Stimulated activated CD4-positive, alpha-beta T cell treated with anti-CD3 and anti-CD28 coated beads, Interleukin-4, amount 100 ng/mL, for 1 hour (primary cell): ENCODE measurements at regions not wholly inside any gene's neighbourhood (a gene's known extent, or its start where the extent isn't known, plus 50 kb on each side); places are given as distances from the start of the nearest gene placed in this dataset.

Experiments used
- DNase-seq: peaks from one replicate; pipeline ENCODE4 v3.0.0-alpha.2; 2020

GRCh38 chr12:62098132-62098531 lies 162.1 kb upstream of the USP15 start:
- no peak for DNase-seq

DNA sequence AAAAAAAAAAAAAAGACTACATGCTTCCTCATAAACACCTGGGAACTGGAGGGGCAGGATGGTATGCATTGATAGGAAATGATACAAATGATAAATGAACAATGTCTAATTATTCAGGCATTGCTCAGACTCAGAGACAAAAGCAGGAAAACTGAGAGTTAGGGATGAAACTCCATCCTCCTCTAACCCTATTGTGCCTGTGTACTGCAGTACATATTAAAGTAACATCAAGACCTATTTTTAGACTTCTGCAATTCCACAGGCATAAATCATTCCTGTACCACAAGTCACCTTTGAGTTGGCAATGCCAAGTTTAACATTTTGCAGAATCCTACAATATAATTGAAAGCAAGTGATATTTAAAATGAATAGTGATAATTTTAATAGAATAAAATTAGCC lies 156.5 kb upstream of the USP15 start:
- DNase-seq = no peak

- no peak for DNase-seq
These were observed 153.5 kb upstream of the USP15 start for GRCh38 chr12:62106547-62107185.

DNA sequence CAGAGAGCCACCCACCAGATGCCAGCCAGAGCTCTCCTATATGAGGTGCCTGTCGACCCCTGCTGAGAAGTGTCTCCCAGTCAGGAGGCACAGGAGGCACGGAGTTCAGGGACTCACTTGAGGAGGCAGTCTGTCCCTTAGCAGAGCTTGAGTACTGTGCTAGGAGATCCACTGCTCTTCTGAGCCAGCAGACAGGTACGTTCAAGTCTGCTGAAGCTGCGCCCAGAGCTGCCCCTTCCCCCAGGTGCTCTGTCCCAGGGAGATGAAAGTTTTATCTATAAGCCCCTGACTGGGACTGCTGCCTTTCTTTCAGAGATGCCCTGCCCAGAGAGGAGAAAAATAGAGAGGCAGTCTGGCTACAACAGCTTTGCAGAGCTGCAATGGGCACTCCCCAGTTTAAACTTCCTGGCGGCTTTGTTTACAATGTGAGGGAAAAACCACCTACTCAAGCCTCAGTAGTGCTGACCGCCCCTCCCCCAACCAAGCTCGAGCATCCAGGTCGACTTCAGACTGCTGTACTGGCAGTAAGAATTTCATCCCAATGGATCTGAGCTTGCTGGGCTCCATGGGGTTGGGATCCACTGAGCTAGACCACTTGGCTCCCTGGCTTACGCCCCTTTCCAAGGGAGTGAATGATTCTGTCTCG lies 146.7 kb upstream of the USP15 start:
- no peak for DNase-seq

DNA sequence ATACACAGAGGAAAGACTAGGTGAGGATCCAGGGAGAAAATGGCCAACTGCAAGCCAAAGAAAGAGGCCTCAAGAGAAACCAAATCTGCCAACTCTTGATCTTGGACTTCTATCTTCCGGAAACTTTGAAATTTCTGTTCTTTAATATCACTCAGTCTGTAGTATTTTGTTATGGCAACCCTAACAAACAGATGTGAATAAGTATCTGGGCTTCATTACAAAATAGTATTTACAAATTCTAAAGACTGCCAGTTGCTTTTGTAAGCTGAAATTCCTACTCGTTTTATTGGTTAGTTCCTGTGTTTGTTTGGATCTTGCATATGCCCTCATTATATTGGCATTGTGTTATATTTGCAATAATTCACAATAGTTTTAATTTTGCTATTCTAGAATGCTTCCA lies 143.2 kb upstream of the USP15 start:
- DNase-seq = no peak

DNA sequence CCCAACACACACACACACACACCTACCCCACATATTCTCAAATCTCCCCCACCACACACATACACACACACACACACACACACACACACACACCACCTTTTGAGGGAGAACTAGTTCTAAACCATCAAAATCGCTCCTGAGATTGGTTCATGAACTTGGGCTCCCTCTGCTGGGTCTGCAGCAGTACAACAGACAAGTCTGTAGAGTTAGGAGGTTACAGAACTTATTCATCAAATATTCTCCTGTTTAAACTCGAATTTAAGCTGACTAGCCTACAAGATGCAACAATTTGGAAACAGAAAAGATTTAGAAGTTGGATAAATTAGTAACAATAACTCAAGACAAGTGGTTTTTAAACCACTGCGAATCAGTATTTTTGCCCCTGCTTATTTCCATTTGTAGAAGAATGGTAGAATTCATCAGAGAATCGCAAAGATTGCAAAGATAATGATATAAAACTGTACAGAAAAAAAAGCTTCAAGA lies 136.4 kb upstream of the USP15 start:
- peak; percentile 27 for DNase-seq

- DNase-seq = no peak
These were observed 132.7 kb upstream of the USP15 start for GRCh38 chr12:62127516-62127915.

DNA sequence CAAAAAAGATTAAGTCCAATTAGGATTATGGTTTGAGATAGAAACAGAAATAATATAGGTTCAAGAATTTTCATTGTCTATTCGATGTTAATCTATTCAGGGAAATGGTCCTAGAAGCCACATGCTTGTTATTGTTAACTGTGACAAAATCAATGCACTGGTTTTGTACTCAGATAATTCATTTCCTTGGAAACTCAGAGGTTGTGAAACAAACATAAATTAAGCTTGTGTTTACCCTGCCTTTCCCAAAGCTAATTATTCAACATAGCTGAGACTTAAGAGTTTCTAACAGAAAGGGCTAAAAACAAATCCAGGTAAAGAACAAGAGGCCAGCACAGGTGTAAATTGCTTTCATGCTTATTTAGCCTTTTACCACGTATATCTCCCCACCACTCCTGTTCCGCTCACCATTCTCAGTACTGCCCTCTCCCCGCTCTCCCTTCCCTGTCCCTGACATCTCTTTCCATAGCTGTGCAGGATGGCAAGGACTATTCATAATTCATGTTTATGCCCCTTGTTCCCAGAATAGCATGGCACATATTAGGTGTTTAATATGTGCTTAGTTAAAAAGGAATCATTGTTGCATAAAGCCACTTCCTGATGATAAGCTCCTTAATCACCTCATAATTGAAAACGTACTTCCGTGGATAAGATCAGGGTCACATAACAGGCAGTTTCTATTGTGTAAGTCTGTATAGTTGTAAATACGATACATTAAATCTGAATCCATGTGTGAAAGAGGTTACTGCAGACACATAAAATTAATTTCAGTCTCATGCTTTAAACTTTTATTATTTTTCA lies 131.8 kb upstream of the USP15 start:
- no peak for DNase-seq

DNA sequence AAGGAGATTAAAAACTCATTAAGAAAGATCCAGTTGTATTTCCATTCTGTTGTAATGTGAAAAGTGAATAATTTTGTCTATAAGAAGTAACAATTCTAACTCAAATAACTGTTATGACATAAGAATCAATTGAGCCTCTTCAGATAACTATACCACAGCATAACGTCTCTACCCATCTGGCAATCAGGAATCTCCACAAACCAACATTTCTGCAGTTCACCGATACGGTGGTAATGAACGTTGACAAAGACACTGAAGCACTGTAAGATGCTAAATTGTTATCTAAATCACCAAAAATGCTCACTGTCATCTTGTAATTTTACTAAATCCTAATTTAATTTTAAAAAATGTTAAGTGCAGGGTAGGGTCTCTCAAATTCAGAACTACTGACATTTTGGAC lies 130.9 kb upstream of the USP15 start:
- DNase-seq = no peak

DNA sequence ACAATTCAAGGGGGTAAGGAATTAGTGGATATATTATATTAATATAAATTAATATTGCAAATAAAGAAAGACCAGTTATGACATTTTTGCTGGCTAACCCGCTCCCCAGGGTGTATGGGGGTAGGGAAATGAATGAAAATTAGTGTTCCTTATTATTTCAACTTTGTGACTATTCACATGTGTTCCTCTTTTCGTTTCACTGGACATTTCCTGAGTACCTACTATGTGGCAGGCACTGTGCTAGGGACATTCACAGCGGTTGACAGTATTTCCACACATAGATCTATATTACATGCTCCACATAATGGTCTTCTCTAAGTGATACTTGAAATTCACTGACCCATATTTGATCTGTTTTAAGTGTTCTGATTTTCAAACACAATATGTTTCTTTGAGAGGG lies 129.8 kb upstream of the USP15 start:
- DNase-seq = no peak

GRCh38 chr12:62130834-62131552 lies 129.2 kb upstream of the USP15 start:
- DNase-seq = no peak

DNA sequence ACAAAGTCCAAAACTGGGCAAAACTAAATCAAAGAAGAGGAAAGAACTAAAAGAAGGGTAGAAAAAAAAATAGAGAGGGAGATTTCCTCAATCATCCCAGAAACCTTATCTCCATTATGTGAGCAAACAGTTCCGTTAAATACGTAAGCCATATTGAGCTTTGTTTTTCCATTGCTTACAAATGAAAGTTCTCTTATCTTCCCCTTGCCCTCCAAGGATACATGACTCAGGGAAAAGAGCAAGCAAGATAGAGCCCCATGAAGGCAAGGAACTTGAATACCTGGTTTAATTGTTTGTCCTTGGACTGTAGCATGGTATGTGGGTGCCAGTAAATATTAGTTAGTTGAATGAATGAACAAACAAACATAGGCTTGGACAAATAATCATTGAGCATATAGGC lies 126.8 kb upstream of the USP15 start:
- DNase-seq = no peak

DNA sequence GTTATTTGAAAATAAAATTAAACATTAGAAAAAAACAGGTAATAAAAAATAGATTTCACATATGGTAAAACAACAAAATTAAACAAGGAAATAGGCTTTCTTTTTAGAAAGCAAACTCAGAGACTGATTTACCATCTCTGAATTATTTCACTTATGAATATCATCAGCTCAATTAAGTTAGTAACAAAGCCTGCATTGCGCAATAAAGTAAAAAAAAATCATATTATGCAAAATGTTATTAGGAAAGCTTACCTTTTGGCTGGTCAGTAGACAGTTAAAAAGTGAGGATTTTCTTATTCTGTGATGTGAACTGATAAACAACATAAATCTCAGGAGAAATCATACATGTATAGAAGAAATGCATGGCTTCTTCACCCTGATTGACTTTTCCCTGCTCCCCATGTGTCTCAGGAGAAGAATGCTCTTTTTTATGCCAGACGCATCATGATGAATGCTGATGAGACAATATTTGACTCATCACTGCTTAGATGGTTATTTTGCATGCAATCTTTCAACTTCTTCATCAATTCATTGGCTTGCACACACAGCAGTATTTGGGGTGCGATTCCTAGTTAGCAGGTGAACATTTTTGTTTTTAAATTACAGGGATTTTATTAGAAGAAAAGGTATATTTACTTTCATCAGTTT lies 124.5 kb upstream of the USP15 start:
- DNase-seq = no peak

GRCh38 chr12:62136496-62136895 lies 123.7 kb upstream of the USP15 start:
- DNase-seq = no peak

DNA sequence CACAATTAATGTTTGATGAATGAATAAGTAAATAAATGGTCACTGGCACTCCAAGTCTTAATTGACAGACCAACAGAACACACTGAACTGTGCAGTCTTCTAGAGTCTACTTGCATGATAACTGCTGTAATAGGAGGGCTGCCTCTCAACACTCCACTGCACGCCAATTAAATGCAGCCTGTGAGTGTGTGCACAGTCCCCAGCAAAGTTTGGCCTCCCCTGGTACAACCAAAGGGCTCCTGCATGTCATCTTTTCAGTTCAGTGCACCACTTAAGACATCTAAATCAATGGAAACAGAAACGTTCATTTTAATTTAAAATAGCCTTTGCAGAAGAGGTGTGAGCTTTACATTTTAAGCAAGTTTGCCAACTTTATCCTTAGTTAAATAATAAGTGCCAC lies 121.7 kb upstream of the USP15 start:
- no peak for DNase-seq

- DNase-seq = no peak
These were observed 113.9 kb upstream of the USP15 start for GRCh38 chr12:62146318-62146717.

DNA sequence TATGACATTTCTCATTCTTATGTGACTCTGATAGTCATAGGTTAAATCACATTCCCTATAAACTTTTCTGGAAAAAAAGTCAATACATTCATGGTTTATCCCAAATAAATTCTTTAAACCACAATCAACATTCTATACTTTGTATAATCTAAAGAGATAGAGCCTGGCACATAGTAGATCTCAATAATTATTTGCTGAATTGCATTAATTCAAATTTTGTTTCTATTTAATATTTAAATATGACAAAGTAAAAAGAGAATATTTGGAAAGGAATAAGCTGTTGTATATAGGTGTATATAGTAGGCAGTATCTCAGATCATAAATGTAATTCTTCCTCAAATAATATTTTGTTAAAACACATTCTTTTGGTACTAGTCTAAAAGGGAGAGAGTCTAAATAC lies 102.2 kb upstream of the USP15 start:
- DNase-seq = no peak

- no peak for DNase-seq
These were observed 101.5 kb upstream of the USP15 start for GRCh38 chr12:62158461-62159360.

- no peak for DNase-seq
These were observed 98.0 kb upstream of the USP15 start for GRCh38 chr12:62162214-62162613.

DNA sequence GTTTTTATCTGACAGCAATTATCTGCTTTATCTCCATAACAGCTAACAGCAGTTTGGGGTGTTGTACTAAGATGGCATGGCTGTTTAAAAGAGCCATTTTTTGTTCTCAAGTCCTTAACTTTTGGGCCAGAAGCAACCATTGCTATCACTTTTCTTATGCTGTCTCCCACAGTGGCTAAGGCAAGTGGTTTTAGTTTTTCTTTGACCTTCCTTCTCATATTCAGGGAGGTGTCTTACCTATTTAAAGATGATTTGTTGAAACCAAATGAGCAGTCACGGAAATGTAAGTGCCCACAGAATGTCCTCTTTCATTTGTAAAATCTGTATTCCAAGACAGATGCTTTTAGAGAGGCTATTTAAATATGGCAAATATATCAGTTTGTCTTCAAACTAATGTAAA lies 96.8 kb upstream of the USP15 start:
- DNase-seq = no peak

DNA sequence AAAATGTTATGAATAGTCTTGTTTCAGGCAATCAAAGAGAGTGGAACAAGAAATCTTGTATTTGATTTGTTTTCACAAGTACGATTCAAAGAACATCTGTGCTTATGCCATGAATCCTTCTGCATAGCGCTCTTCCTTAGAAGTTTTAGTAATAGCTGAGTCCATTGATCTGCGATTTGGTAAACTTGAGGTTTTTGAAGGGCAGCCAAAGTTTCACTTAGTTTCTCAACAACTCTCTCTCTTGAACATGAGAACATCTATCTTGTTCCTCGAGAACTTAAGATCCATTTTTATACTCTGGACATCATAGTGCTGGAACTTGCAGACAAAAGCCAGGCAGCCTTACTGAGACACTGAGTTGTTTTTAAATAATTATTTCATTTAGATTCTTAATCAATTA lies 96.2 kb upstream of the USP15 start:
- DNase-seq = no peak

- DNase-seq = no peak
These were observed 93.7 kb upstream of the USP15 start for GRCh38 chr12:62166525-62166924.
